Osteocyte (in vitro differentiated cells): ENCODE measurements at regions not wholly inside any gene's neighbourhood (a gene's known extent, or its start where the extent isn't known, plus 50 kb on each side); places are given as distances from the start of the nearest gene placed in this dataset.

ENCODE experiments used
- DNase-seq: peaks from one replicate; pipeline ENCODE4 v3.0.0; 2021; ENCODE audit warnings: mixed read lengths; ENCODE audit not compliant: unreplicated experiment; ENCODE audit errors: extremely low spot score
- H3K27ac Mint-ChIP-seq: one replicate; pipeline ENCODE4 v1.8.0; 2021; ENCODE audit warnings: mild to moderate bottlenecking, mixed read lengths; ENCODE audit not compliant: unreplicated experiment
- H3K27me3 Mint-ChIP-seq: one replicate; pipeline ENCODE4 v1.8.0; 2021; ENCODE audit warnings: mixed read lengths; ENCODE audit not compliant: unreplicated experiment
- H3K36me3 Mint-ChIP-seq: one replicate; pipeline ENCODE4 v1.8.0; 2021; ENCODE audit warnings: mixed read lengths; ENCODE audit not compliant: unreplicated experiment
- H3K4me1 Mint-ChIP-seq: one replicate; pipeline ENCODE4 v1.8.0; 2021; ENCODE audit warnings: mixed read lengths; ENCODE audit not compliant: unreplicated experiment
- H3K4me3 Mint-ChIP-seq: one replicate; pipeline ENCODE4 v1.8.0; 2021; ENCODE audit warnings: mild to moderate bottlenecking, moderate library complexity, mixed read lengths; ENCODE audit not compliant: unreplicated experiment
- H3K9me3 Mint-ChIP-seq: one replicate; pipeline ENCODE4 v1.8.0; 2021; ENCODE audit warnings: mixed read lengths; ENCODE audit not compliant: unreplicated experiment
- CTCF ChIP-seq: fragments of 200-600 bp; sonication (generic); IDR thresholded peaks from 2 replicates; pipeline ENCODE4 v1.5.0; 2021; ENCODE audit warnings: antibody characterized with exemption, mild to moderate bottlenecking, moderate library complexity

DNA sequence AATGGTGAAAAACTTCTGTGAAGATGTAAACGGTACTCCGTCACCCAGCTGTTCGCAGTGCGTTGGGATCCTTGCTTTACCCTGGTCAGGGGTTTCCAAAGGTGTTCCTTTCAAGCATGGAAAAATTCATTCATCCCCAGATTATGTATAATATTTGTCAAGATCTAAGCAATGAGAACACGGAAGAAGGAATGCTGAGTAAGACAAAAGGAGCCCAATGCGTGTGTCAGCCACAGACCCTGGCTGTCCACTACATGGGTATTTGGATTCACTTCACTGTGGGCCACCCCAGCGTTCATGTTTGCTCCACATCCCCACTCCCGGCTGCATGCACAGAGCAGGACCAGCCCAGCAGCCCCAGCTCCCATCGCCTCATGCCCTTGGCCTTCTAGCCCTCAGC, 241.3 kb upstream of the CELF2 start:
- TF ChIP-seq CTCF, result no peak
- H3K9me3 Mint-ChIP-seq, result no peaks in the 10 kb centered on the region
- H3K4me1 Mint-ChIP-seq, result peaks cover 5% of the 10 kb centered on the region
- no peaks in the 10 kb centered on the region for H3K27me3 Mint-ChIP-seq
- DNase-seq, result no peak
- no peak overlapping the region for H3K4me3 Mint-ChIP-seq
- H3K36me3 Mint-ChIP-seq, result peaks cover 6% of the 10 kb centered on the region
- H3K27ac Mint-ChIP-seq, result no peak overlapping the region

DNA sequence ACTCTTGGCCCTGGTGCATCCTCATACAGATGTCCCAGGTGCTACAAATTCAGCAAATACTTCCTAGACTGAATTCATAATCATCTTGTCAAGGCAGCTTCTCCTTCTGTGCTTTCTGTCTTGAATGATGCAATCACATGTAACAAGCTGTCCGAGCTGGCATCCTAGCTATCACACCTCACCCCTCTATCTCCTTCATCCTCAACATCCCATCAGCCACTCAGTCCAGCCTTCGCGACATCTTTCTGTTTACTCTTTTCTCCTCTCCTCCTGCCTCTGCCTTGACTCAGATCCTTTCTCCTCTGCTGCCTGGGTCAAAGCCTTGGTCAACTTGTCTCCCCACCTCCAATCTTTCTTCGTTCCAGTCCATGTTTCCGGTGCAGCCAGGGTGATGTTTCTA, 240.4 kb upstream of the CELF2 start:
- H3K4me3 Mint-ChIP-seq, result no peak overlapping the region
- peaks cover 5% of the 10 kb centered on the region for H3K4me1 Mint-ChIP-seq
- no peaks in the 10 kb centered on the region for H3K9me3 Mint-ChIP-seq
- H3K27me3 Mint-ChIP-seq, result no peaks in the 10 kb centered on the region
- H3K36me3 Mint-ChIP-seq, result peaks cover 6% of the 10 kb centered on the region
- TF ChIP-seq CTCF, result no peak
- H3K27ac Mint-ChIP-seq, result no peak overlapping the region
- DNase-seq, result no peak

- Mint-ChIP-seq H3K4me3 (no peak overlapping the region), H3K27ac (no peak overlapping the region), H3K27me3 (no peaks in the 10 kb centered on the region), H3K36me3 (peaks cover 6% of the 10 kb centered on the region), H3K9me3 (no peaks in the 10 kb centered on the region), H3K4me1 (peaks cover 5% of the 10 kb centered on the region)
- DNase-seq, result no peak
- TF ChIP-seq CTCF, result no peak
These were observed 239.9 kb upstream of the CELF2 start for GRCh38 chr10:10777723-10778122.

DNA sequence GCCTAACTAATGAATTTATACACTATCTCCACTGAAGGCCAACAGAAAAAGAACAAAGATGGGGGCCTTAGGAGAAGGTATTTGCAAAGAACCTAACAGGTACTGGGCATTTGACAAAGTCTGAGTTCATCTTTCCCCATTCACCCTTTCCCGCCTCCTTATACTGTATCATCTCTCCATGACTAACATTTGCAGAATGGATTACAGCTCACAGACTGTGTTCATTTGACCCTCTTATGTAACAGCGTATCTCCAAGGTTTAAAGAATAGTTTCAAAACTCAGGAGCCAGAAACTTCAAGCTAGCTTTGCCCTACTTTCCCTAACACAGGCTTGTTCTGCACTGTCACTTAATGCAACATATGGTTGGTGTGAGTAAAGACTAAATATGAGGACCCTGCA, 238.7 kb upstream of the CELF2 start:
- no peaks in the 10 kb centered on the region for H3K9me3 Mint-ChIP-seq
- no peaks in the 10 kb centered on the region for H3K27me3 Mint-ChIP-seq
- H3K36me3 Mint-ChIP-seq, result peaks cover 6% of the 10 kb centered on the region
- H3K27ac Mint-ChIP-seq, result no peak overlapping the region
- no peak overlapping the region for H3K4me3 Mint-ChIP-seq
- peaks cover 8% of the 10 kb centered on the region for H3K4me1 Mint-ChIP-seq
- no peak for DNase-seq
- no peak for TF ChIP-seq CTCF

DNA sequence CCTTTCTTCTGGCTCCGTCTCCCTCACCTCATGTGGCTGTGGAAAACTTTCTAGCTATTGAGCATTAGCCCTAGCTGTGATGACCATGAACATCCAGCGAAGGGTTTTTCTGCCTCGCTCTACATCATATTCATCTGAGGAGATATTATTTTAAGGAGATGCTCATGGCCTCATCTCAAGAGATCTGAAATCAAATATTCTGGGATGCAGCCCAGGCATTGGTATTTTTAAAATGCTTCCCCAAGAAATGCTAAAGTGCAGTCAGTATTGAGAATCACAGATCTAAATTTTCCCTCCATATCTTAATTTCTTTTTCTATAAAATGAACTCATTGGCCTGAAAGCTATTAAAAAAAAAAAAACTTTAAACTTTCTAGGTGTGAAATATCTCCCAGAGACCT, 238.2 kb upstream of the CELF2 start:
- Mint-ChIP-seq H3K4me3 (no peak overlapping the region), H3K4me1 (peaks cover 8% of the 10 kb centered on the region), H3K36me3 (peaks cover 8% of the 10 kb centered on the region), H3K27ac (no peak overlapping the region), H3K9me3 (no peaks in the 10 kb centered on the region), H3K27me3 (no peaks in the 10 kb centered on the region)
- no peak for DNase-seq
- TF ChIP-seq CTCF, result no peak
